ENCODE measurements at regions not wholly inside any gene's neighbourhood (a gene's known extent, or its start where the extent isn't known, plus 50 kb on each side); places are given as distances from the start of the nearest gene placed in this dataset.
"Not testable (repeated sequence)": the region's sequence is repeated elsewhere in the genome, so short reads cannot be mapped to it uniquely, and the experiment has no call there.

GRCh38 chr5:12615141-12615820 is 711.0 kb upstream of the CTNND2 start:
- no peaks in the 10 kb centered on the region for H3K9me3 ChIP-seq
- no peaks in the 10 kb centered on the region for H3K4me1 ChIP-seq (ENCODE audit: control insufficient read depth in 1 of 2, low read depth in 2 of 2)
- DNase-seq (ENCODE audit: low spot score) (no peak), ATAC-seq (ENCODE audit: insufficient number of reproducible peaks, low FRiP score, low read depth) (no peak)
- H3K36me3 ChIP-seq, result no peaks in the 10 kb centered on the region
- no peak overlapping the region for H3K4me3 ChIP-seq
- H3K27me3 ChIP-seq (replicated peaks; ENCODE audit: insufficient read depth), result no peaks in the 10 kb centered on the region
- no peak overlapping the region for H3K27ac ChIP-seq
- no peak for TF ChIP-seq CTCF (IDR thresholded peaks at IDR 0.05)

- DNase-seq (ENCODE audit: low spot score) (no peak), ATAC-seq (ENCODE audit: insufficient number of reproducible peaks, low FRiP score, low read depth) (no peak)
- TF ChIP-seq CTCF (IDR thresholded peaks at IDR 0.05), result no peak
- no peaks in the 10 kb centered on the region for H3K4me1 ChIP-seq (ENCODE audit: control insufficient read depth in 1 of 2, low read depth in 2 of 2)
- H3K4me3 ChIP-seq, result no peak overlapping the region
- no peaks in the 10 kb centered on the region for H3K9me3 ChIP-seq
- no peaks in the 10 kb centered on the region for H3K36me3 ChIP-seq
- no peaks in the 10 kb centered on the region for H3K27me3 ChIP-seq (replicated peaks; ENCODE audit: insufficient read depth)
- no peak overlapping the region for H3K27ac ChIP-seq
Observed at GRCh38 chr5:12614608-12615007, 710.4 kb upstream of the CTNND2 start.

GRCh38 chr5:12611132-12611531 is 706.9 kb upstream of the CTNND2 start:
- H3K27ac ChIP-seq, result no peak overlapping the region
- no peak for TF ChIP-seq CTCF (IDR thresholded peaks at IDR 0.05)
- no peak overlapping the region for H3K4me3 ChIP-seq
- no peaks in the 10 kb centered on the region for H3K4me1 ChIP-seq (ENCODE audit: control insufficient read depth in 1 of 2, low read depth in 2 of 2)
- no peaks in the 10 kb centered on the region for H3K36me3 ChIP-seq
- DNase-seq (ENCODE audit: low spot score) (no peak), ATAC-seq (ENCODE audit: insufficient number of reproducible peaks, low FRiP score, low read depth) (no peak)
- no peaks in the 10 kb centered on the region for H3K27me3 ChIP-seq (replicated peaks; ENCODE audit: insufficient read depth)
- H3K9me3 ChIP-seq, result no peaks in the 10 kb centered on the region

GRCh38 chr5:12607817-12608216 is 703.6 kb upstream of the CTNND2 start:
- not testable (repeated sequence) for H3K36me3 ChIP-seq; H3K9me3 ChIP-seq; ATAC-seq (ENCODE audit: insufficient number of reproducible peaks, low FRiP score, low read depth); H3K27me3 ChIP-seq (replicated peaks; ENCODE audit: insufficient read depth); H3K4me1 ChIP-seq (ENCODE audit: control insufficient read depth in 1 of 2, low read depth in 2 of 2); DNase-seq (ENCODE audit: low spot score); H3K4me3 ChIP-seq; H3K27ac ChIP-seq

GRCh38 chr5:12592228-12592627 is 688.0 kb upstream of the CTNND2 start:
- ATAC-seq (ENCODE audit: insufficient number of reproducible peaks, low FRiP score, low read depth) (no peak), DNase-seq (ENCODE audit: low spot score) (no peak)
- no peaks in the 10 kb centered on the region for H3K36me3 ChIP-seq
- H3K9me3 ChIP-seq, result no peaks in the 10 kb centered on the region
- TF ChIP-seq CTCF (IDR thresholded peaks at IDR 0.05), result no peak
- no peak overlapping the region for H3K4me3 ChIP-seq
- no peak overlapping the region for H3K27ac ChIP-seq
- no peaks in the 10 kb centered on the region for H3K27me3 ChIP-seq (replicated peaks; ENCODE audit: insufficient read depth)
- H3K4me1 ChIP-seq (ENCODE audit: control insufficient read depth in 1 of 2, low read depth in 2 of 2), result no peaks in the 10 kb centered on the region

GRCh38 chr5:12586406-12586805 is 682.2 kb upstream of the CTNND2 start:
- Histone ChIP-seq H3K36me3 (no peaks in the 10 kb centered on the region), H3K27ac (no peak overlapping the region), H3K4me3 (no peak overlapping the region), H3K4me1 (ENCODE audit: control insufficient read depth in 1 of 2, low read depth in 2 of 2) (no peaks in the 10 kb centered on the region), H3K9me3 (no peaks in the 10 kb centered on the region), H3K27me3 (replicated peaks; ENCODE audit: insufficient read depth) (no peaks in the 10 kb centered on the region)
- DNase-seq (ENCODE audit: low spot score) (no peak), ATAC-seq (ENCODE audit: insufficient number of reproducible peaks, low FRiP score, low read depth) (no peak)
- no peak for TF ChIP-seq CTCF (IDR thresholded peaks at IDR 0.05)

- H3K27ac ChIP-seq; ATAC-seq (ENCODE audit: insufficient number of reproducible peaks, low FRiP score, low read depth); H3K36me3 ChIP-seq; H3K9me3 ChIP-seq; DNase-seq (ENCODE audit: low spot score); H3K4me3 ChIP-seq; H3K27me3 ChIP-seq (replicated peaks; ENCODE audit: insufficient read depth); H3K4me1 ChIP-seq (ENCODE audit: control insufficient read depth in 1 of 2, low read depth in 2 of 2): not testable (repeated sequence)
Observed at GRCh38 chr5:12578803-12579202, 674.6 kb upstream of the CTNND2 start.

GRCh38 chr5:12576953-12577352 is 672.7 kb upstream of the CTNND2 start:
- not testable (repeated sequence) for H3K4me1 ChIP-seq (ENCODE audit: control insufficient read depth in 1 of 2, low read depth in 2 of 2); ATAC-seq (ENCODE audit: insufficient number of reproducible peaks, low FRiP score, low read depth); DNase-seq (ENCODE audit: low spot score); H3K9me3 ChIP-seq; H3K4me3 ChIP-seq; H3K27me3 ChIP-seq (replicated peaks; ENCODE audit: insufficient read depth); H3K36me3 ChIP-seq; H3K27ac ChIP-seq

Measured in thoracic aorta (tissue), 2 donors.